ENCODE measurements at regions not wholly inside any gene's neighbourhood (a gene's known extent, or its start where the extent isn't known, plus 50 kb on each side); places are given as distances from the start of the nearest gene placed in this dataset.

DNA sequence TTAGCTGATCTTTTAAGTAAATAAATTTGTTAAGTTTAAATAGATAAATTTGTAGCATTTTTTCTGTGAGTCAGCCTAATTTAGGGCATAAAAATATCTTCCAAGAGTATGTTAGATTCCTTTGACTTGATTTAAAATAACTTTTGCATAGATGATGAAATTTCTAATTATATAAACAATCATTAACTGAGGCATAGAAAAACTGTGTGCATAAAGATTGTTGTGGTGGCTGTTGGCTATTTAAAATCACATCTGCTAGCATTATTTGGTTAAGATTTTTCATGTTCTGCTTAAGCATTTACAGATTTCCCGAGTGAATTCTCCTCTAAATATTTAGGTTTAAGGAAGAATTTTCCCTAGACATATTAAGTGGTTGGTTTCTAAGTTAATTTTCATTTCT is 223.2 kb downstream of the FSCB start:
- peaks cover 6% of the 10 kb centered on the region for H3K9me3 Mint-ChIP-seq
- no peaks in the 10 kb centered on the region for H3K4me1 Mint-ChIP-seq (ENCODE audit: low read depth)
- no peak for DNase-seq
- TF ChIP-seq, protein P1, sequence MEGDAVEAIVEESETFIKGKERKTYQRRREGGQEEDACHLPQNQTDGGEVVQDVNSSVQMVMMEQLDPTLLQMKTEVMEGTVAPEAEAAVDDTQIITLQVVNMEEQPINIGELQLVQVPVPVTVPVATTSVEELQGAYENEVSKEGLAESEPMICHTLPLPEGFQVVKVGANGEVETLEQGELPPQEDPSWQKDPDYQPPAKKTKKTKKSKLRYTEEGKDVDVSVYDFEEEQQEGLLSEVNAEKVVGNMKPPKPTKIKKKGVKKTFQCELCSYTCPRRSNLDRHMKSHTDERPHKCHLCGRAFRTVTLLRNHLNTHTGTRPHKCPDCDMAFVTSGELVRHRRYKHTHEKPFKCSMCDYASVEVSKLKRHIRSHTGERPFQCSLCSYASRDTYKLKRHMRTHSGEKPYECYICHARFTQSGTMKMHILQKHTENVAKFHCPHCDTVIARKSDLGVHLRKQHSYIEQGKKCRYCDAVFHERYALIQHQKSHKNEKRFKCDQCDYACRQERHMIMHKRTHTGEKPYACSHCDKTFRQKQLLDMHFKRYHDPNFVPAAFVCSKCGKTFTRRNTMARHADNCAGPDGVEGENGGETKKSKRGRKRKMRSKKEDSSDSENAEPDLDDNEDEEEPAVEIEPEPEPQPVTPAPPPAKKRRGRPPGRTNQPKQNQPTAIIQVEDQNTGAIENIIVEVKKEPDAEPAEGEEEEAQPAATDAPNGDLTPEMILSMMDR (IDR thresholded peaks at IDR 0.05), result no peak
- H3K4me3 Mint-ChIP-seq, result no peak overlapping the region
- H3K27me3 Mint-ChIP-seq (ENCODE audit: insufficient read depth), result no peaks in the 10 kb centered on the region
- no peaks in the 10 kb centered on the region; the same call in 1 of the 2 replicates for H3K36me3 Mint-ChIP-seq (ENCODE audit: low read depth)
- H3K27ac Mint-ChIP-seq, result no peak overlapping the region

DNA sequence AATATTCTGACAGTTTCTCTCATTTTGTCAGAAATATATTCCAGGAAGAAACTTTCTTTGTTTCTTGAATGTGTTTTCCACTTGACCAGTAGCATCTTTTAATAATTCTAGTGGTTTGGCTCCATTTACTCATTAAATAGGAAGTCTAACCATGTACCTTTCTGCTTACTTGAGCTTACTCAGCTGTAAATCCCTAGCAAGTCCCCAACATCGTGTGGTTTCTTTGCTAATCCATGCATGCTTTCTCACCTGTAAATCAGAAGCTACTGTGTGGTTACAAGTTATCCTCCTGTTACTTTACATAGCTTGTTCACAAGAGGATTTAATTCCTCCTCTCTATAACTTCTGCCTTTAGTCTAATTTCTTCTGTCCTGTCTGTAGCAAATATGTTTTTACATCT is 227.7 kb downstream of the FSCB start:
- no peak overlapping the region for H3K27ac Mint-ChIP-seq
- no peaks in the 10 kb centered on the region for H3K4me1 Mint-ChIP-seq (ENCODE audit: low read depth)
- no peaks in the 10 kb centered on the region; the same call in 1 of the 2 replicates for H3K27me3 Mint-ChIP-seq (ENCODE audit: insufficient read depth)
- no peaks in the 10 kb centered on the region; the same call in 1 of the 2 replicates for H3K36me3 Mint-ChIP-seq (ENCODE audit: low read depth)
- H3K4me3 Mint-ChIP-seq, result no peak overlapping the region
- TF ChIP-seq, protein P1 (IDR thresholded peaks at IDR 0.05), result no peak
- H3K9me3 Mint-ChIP-seq, result peaks cover 18% of the 10 kb centered on the region
- DNase-seq, result no peak

DNA sequence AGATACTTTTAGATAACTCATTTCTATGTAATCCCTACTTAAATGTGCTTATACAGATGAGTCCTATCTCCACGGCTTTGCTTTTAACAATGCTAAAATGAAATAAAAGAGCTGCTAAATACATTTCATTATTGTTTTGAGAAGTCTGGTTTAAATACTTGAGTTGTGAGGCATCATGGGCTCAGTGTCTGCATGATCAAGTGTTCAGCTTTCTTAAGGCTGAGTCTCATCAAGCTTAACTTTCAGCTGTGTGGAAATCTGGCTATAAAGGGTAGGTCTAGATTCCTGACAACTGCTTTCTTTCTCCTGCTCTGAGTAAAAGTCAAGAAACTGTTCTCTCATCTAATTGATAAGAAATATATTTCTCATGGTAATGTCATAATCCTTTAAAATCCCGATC is 235.4 kb downstream of the FSCB start:
- no peaks in the 10 kb centered on the region for H3K36me3 Mint-ChIP-seq (ENCODE audit: low read depth)
- H3K27me3 Mint-ChIP-seq (ENCODE audit: insufficient read depth), result no peaks in the 10 kb centered on the region
- TF ChIP-seq, protein P1 (IDR thresholded peaks at IDR 0.05), result no peak
- no peak for DNase-seq
- H3K4me1 Mint-ChIP-seq (ENCODE audit: low read depth), result no peaks in the 10 kb centered on the region
- no peak overlapping the region for H3K27ac Mint-ChIP-seq
- peaks cover 28% of the 10 kb centered on the region for H3K9me3 Mint-ChIP-seq
- H3K4me3 Mint-ChIP-seq, result no peak overlapping the region

DNA sequence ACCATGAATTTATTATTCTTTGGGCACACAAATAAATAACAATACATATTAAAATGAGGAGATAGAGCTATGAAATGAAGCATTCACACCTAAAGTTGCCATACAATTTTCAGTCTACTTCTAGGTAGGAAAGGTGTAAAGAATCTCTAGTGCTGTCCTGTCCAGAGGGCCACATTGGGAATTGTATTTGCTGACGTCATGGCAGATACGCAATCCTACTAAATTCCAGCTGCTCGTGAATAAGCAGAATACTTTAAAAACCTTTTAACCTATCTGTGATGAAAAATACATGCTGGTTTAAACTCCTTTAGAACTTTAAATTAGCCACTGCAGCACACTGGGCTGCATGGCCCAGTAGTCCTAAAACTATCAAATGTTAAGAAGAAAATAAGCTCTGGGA is 236.1 kb downstream of the FSCB start:
- Mint-ChIP-seq H3K9me3 (peaks cover 28% of the 10 kb centered on the region), H3K27ac (no peak overlapping the region), H3K27me3 (ENCODE audit: insufficient read depth) (no peaks in the 10 kb centered on the region), H3K4me1 (ENCODE audit: low read depth) (no peaks in the 10 kb centered on the region), H3K4me3 (no peak overlapping the region), H3K36me3 (ENCODE audit: low read depth) (no peaks in the 10 kb centered on the region)
- TF ChIP-seq, protein P1 (IDR thresholded peaks at IDR 0.05), result no peak
- DNase-seq, result no peak

DNA sequence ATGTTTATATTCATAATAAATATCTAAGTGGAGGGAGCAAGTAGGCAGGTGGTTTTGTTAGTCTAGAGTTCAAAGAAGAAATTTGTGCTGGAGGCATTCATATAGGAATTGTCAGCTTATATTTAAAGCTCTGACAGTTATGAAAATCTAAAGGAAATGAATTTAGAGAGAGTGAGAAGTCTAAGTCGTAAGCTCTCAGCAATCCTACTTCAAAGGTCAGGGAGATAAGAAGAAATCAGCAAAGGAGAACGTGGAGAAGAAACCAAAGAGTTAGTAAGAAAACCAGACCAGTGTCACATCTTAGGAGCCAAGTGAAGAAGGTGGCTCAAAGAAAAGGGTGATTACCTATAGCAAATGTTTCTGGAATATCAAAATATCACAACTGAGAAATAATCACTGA is 241.8 kb downstream of the FSCB start:
- TF ChIP-seq, protein P1 (IDR thresholded peaks at IDR 0.05), result no peak
- no peaks in the 10 kb centered on the region for H3K27me3 Mint-ChIP-seq (ENCODE audit: insufficient read depth)
- H3K27ac Mint-ChIP-seq, result no peak overlapping the region
- no peaks in the 10 kb centered on the region for H3K4me1 Mint-ChIP-seq (ENCODE audit: low read depth)
- no peak for DNase-seq
- H3K4me3 Mint-ChIP-seq, result no peak overlapping the region
- H3K36me3 Mint-ChIP-seq (ENCODE audit: low read depth), result peaks cover 6% of the 10 kb centered on the region; the same call in 1 of the 2 replicates
- peaks cover 34% of the 10 kb centered on the region for H3K9me3 Mint-ChIP-seq

DNA sequence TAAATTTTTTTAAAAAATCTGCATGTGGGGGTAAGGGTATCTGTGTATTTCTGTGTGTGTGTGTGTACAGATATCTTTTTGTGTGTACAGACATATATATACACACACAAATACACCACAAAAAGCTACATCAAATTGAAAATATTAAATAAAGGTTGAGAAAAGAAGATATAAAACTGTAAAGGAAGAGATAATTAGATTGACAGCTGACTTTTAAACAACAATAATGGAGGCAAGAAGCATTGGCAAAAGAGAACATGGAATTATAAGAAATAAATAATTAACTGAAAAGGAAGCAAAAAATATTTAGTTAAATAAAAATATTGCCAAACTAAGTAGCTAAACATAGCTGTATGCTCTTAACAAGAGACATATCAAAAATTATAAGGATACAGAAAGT is 291.4 kb downstream of the FSCB start:
- H3K27me3 Mint-ChIP-seq (ENCODE audit: insufficient read depth), result no peaks in the 10 kb centered on the region
- H3K36me3 Mint-ChIP-seq (ENCODE audit: low read depth), result peaks cover 5% of the 10 kb centered on the region; the same call in 1 of the 2 replicates
- no peak overlapping the region for H3K27ac Mint-ChIP-seq
- H3K4me1 Mint-ChIP-seq (ENCODE audit: low read depth), result no peaks in the 10 kb centered on the region
- no peak for DNase-seq
- no peak overlapping the region for H3K4me3 Mint-ChIP-seq
- H3K9me3 Mint-ChIP-seq, result peaks cover 29% of the 10 kb centered on the region
- TF ChIP-seq, protein P1 (IDR thresholded peaks at IDR 0.05), result no peak

Data from HFFc6 (cell line).